A549 (cell line): ENCODE measurements at regions not wholly inside any gene's neighbourhood (a gene's known extent, or its start where the extent isn't known, plus 50 kb on each side); places are given as distances from the start of the nearest gene placed in this dataset.

Experiments
- ATAC-seq, 2 experiments: fragments of 200-7000 bp in 1 of 2; fragments of >200 bp in 1 of 2; cut with Nextera tagmentation in 1 of 2; cut with Tn5 transposase in 1 of 2; 3 replicates each; pipeline versions ENCODE4 v1.8.0 to v1.9.1; 2018 to 2020; ENCODE audit warnings: mild to moderate bottlenecking in 1 of 2, moderate library complexity in 1 of 2
- CTCF ChIA-PET: fragments of 300-600 bp; sonication (Branson Sonifier 250); formaldehyde crosslinking; extraction: SDS; loops from one replicate; lab custom pipeline; 2021; ENCODE audit warnings: antibody characterized with exemption, inconsistent platforms; lab: Yijun Ruan, JAX
- POLR2A ChIA-PET: fragments of 350-600 bp; formaldehyde crosslinking; extraction: SDS; loops from one replicate; lab custom pipeline; 2021; ENCODE audit warnings: antibody characterized with exemption, inconsistent platforms; lab: Yijun Ruan, JAX
- DNase-seq, 2 experiments: peaks; one replicate each; pipeline versions ENCODE4 v3.0.0 to v3.0.0-alpha.2; 2011 to 2016; ENCODE audit warnings: low read depth in 1 of 2, low spot score in 1 of 2
- FAIRE-seq: peaks from 2 replicates; lab custom pipeline; 2011; peaks lifted over from hg19 to GRCh38; lab: Jason Lieb, UNC
- H3K27ac ChIP-seq, 2 experiments: fragments of >200 bp; sonication (Bioruptor Twin); formaldehyde crosslinking; 3 replicates each; pipeline ENCODE4 v1.5.1; 2016 to 2017
- H3K4me1 ChIP-seq: fragments of >200 bp; sonication (Bioruptor Twin); formaldehyde crosslinking; 3 replicates; pipeline ENCODE4 v1.6.1; 2016
- H3K4me2 ChIP-seq: fragments of >200 bp; sonication (Bioruptor Twin); formaldehyde crosslinking; 3 replicates; pipeline ENCODE4 v1.6.1; 2016
- H3K4me3 ChIP-seq: fragments of >200 bp; sonication (Bioruptor Twin); formaldehyde crosslinking; 3 replicates; pipeline ENCODE4 v1.5.1; 2016
- H3K9me3 ChIP-seq: fragments of >200 bp; sonication (Bioruptor Twin); formaldehyde crosslinking; 3 replicates; pipeline ENCODE4 v1.6.1; 2016
- CEBPB ChIP-seq, 2 experiments: fragments of >200 bp in 1 of 2; sonication (Bioruptor Twin) in 1 of 2; formaldehyde crosslinking in 1 of 2; IDR thresholded peaks; 2 replicates each; pipeline ENCODE4 v1.6.1; 2012 to 2016
- EHF ChIP-seq: fragments of 250-450 bp; sonication (Bioruptor Pico); IDR thresholded peaks from 2 replicates; pipeline ENCODE4 v1.5.0; 2020; ENCODE audit warnings: mild to moderate bottlenecking
- EP300 ChIP-seq, 2 experiments: fragments of >200 bp; sonication (Bioruptor Twin); formaldehyde crosslinking; IDR thresholded peaks; 2 replicates in 1 of 2; 3 replicates in 1 of 2; pipeline ENCODE4 v1.6.1; 2016 to 2017
- ESRRA ChIP-seq: fragments of 150-350 bp; IDR thresholded peaks from 2 replicates; pipeline ENCODE4 v1.6.1; 2014; ENCODE audit warnings: mild to moderate bottlenecking, low read length, borderline replicate concordance
- FOSB ChIP-seq: fragments of 250-450 bp; sonication (Bioruptor Pico); IDR thresholded peaks from 2 replicates; pipeline ENCODE4 v1.5.0; 2020; ENCODE audit warnings: mild to moderate bottlenecking, moderate library complexity
- FOSL2 ChIP-seq, 2 experiments: fragments of 450-650 bp in 1 of 2; fragments of >200 bp in 1 of 2; sonication (Bioruptor Twin) in 1 of 2; formaldehyde crosslinking; IDR thresholded peaks; 2 replicates each; pipeline versions ENCODE4 v1.5.0 to v1.6.1; 2016 to 2020; ENCODE audit warnings: mild to moderate bottlenecking in 1 of 2, moderate library complexity in 1 of 2
- FOXS1 ChIP-seq: fragments of 250-450 bp; sonication (Bioruptor Pico); IDR thresholded peaks from 2 replicates; pipeline ENCODE4 v1.5.0; 2020; ENCODE audit warnings: mild to moderate bottlenecking, moderate library complexity
- HDAC2 ChIP-seq: fragments of 200-600 bp; sonication (generic); IDR thresholded peaks from 2 replicates; pipeline ENCODE4 v1.6.1; 2016
- HOXA7 ChIP-seq: fragments of 250-450 bp; sonication (Bioruptor Pico); IDR thresholded peaks from 2 replicates; pipeline ENCODE4 v1.5.0; 2020; ENCODE audit warnings: mild to moderate bottlenecking, moderate library complexity
- HOXB13 ChIP-seq: fragments of 250-450 bp; sonication (Bioruptor Pico); IDR thresholded peaks from 2 replicates; pipeline ENCODE4 v1.5.0; 2020; ENCODE audit warnings: low read depth, mild to moderate bottlenecking, moderate library complexity
- JUNB ChIP-seq: fragments of >200 bp; sonication (Bioruptor Twin); formaldehyde crosslinking; IDR thresholded peaks from 2 replicates; pipeline ENCODE4 v1.6.1; 2016
- MAFK ChIP-seq: fragments of 450-650 bp; IDR thresholded peaks from 2 replicates; pipeline ENCODE4 v1.6.1; 2014; ENCODE audit not compliant: partially characterized antibody
- MAX ChIP-seq: IDR thresholded peaks from 2 replicates; pipeline ENCODE4 v1.6.1; 2012
- MAZ ChIP-seq: fragments of 150-350 bp; IDR thresholded peaks from 2 replicates; pipeline ENCODE4 v1.6.1; 2014; ENCODE audit warnings: antibody characterized with exemption, low read depth, low read length, borderline replicate concordance
- NPAS2 ChIP-seq: fragments of 250-450 bp; sonication (Bioruptor Pico); IDR thresholded peaks from 2 replicates; pipeline ENCODE4 v1.8.0; 2022; ENCODE audit warnings: mild to moderate bottlenecking, moderate library complexity, borderline replicate concordance
- NR3C1 ChIP-seq: fragments of >200 bp; sonication (Bioruptor Twin); formaldehyde crosslinking; IDR thresholded peaks from 3 replicates; pipeline ENCODE4 v1.6.1; 2017
- PBX3 ChIP-seq: IDR thresholded peaks from 2 replicates; pipeline ENCODE4 v1.6.1; 2012
- SMC3 ChIP-seq: fragments of >200 bp; sonication (Bioruptor Twin); formaldehyde crosslinking; IDR thresholded peaks from 3 replicates; pipeline ENCODE4 v1.6.1; 2018; ENCODE audit warnings: inconsistent platforms
- TFCP2L1 ChIP-seq: fragments of 250-450 bp; sonication (Bioruptor Pico); IDR thresholded peaks from 2 replicates; pipeline ENCODE4 v1.5.0; 2021; ENCODE audit warnings: mild to moderate bottlenecking
- ZSCAN20 ChIP-seq: fragments of 250-450 bp; sonication (Bioruptor Pico); IDR thresholded peaks from 2 replicates; pipeline ENCODE4 v1.8.0; 2022; ENCODE audit warnings: mild to moderate bottlenecking, moderate library complexity
- WGBS: methylation state at CpG from one replicate; pipeline ENCODE4 v1.1.6; 2017; ENCODE audit errors: missing lambda C conversion rate; 5-methylcytosine and 5-hydroxymethylcytosine counted together
- TF ChIP-seq, protein P1 (sequence below): fragments of >200 bp; sonication (Bioruptor Twin); formaldehyde crosslinking; IDR thresholded peaks from 3 replicates; pipeline ENCODE4 v1.6.1; 2016

DNA sequence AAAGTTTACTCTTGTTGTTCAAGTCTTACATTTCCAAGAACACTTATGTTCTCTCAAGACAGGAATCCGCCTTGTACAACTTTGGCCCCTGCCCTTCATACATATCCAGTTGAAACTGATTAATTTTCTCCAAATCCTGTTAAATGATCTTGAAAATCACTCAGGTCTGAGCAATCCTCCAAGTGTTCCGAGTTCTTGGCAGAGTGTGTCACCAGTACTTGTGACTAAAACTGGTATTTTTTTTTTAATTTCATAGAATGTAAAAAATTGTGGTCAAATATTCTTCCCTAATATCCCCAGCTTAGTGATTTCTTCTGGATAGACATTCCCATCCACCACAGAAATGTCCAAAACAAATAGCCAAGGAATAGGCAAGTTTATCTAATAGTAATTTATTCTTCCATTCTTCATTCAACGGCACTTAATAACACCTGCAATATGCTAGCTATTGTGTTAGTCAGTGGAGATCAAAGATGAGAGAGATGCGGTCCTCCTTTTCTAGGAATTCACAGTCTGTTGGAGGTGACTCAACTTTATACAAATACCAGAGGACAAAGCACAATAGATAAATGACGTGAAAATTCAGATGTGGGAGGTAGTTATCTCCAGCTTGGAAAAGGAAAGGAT lies 71.4 kb downstream of the DIRAS3 start (continued):
- TF ChIP-seq HOXB13 (CRISPR knock-in tag) (no peak), NR3C1 (no peak), MAX (peak; percentile 79), JUNB (peak; percentile 98), FOXS1 (no peak), EP300 (IDR thresholded peaks at IDR 0.05) (peak; percentile 93 to 98), MAZ (no peak), FOSL2 (IDR thresholded peaks at IDR 0.05) (peak; percentile 92), FOSL2 (CRISPR knock-in tag; IDR thresholded peaks at IDR 0.05) (peak; percentile 93), NPAS2 (CRISPR knock-in tag) (no peak), PBX3 (0 out of 2 replicates have a peak, but pooled peaks have one; percentile 40), TFCP2L1 (CRISPR knock-in tag) (no peak), ESRRA (peak; percentile 64; the same call in 1 of the 2 replicates), FOSB (0 out of 2 replicates have a peak, but pooled peaks have one; percentile 48)

DNA sequence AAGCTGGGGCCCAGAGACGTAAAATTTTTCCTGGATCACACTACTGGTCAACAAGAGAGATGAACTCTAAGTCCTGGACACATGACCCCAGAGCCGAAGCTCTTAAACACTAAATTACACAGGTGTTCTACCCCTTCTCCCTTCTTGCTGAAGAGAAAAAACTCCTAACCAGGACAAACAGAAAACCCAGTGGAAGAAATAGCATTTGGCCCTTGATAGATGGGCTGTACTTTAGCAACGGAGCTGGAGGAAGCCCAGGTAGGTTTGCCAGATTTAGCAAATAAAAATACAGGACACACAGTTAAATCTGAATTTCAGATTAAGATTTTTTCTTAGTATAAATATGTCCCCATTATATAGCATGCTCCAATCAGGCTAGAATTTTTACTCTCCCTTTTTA lies 72.7 kb downstream of the DIRAS3 start:
- Histone ChIP-seq H3K27ac (peak overlapping the region; percentile 90 to 95), H3K9me3 (peaks cover 6% of the 10 kb centered on the region; the same call in 2 of the 3 replicates), H3K4me3 (no peak overlapping the region), H3K4me1 (peaks cover 27% of the 10 kb centered on the region), H3K4me2 (no peak overlapping the region; the same call in 2 of the 3 replicates)
- DNase-seq (no peak), FAIRE-seq (no peak), ATAC-seq (no peak)
- 89% methylated on average over 3 of the region's 3 CpGs for WGBS
- POLR2A ChIA-PET = no interaction called here
- CTCF ChIA-PET = interaction anchor here (0.9 to 2.6 kb wide), 5 partner anchors 39 to 142 kb away, joined by 3 to 10 read pairs (median 3); no protein-coding TSS in a partner anchor
- no peak for TF ChIP-seq FOXS1
- TF ChIP-seq MAZ = no peak
- TF ChIP-seq ZSCAN20 (CRISPR knock-in tag) = no peak
- TF ChIP-seq, protein P1, sequence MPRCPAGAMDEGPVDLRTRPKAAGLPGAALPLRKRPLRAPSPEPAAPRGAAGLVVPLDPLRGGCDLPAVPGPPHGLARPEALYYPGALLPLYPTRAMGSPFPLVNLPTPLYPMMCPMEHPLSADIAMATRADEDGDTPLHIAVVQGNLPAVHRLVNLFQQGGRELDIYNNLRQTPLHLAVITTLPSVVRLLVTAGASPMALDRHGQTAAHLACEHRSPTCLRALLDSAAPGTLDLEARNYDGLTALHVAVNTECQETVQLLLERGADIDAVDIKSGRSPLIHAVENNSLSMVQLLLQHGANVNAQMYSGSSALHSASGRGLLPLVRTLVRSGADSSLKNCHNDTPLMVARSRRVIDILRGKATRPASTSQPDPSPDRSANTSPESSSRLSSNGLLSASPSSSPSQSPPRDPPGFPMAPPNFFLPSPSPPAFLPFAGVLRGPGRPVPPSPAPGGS = no peak
- TF ChIP-seq CEBPB (IDR thresholded peaks at IDR 0.05) = no peak
- no peak for TF ChIP-seq EHF (CRISPR knock-in tag)
- TF ChIP-seq SMC3 = no peak
- TF ChIP-seq HOXA7 (CRISPR knock-in tag) = no peak
- no peak for TF ChIP-seq FOSL2 (IDR thresholded peaks at IDR 0.05)
- no peak for TF ChIP-seq FOSL2 (CRISPR knock-in tag; IDR thresholded peaks at IDR 0.05)

GRCh38 chr1:67973051-67973450 lies 77.4 kb downstream of the DIRAS3 start:
- Histone ChIP-seq H3K9me3 (peaks cover 16% of the 10 kb centered on the region), H3K4me1 (peaks cover 16% of the 10 kb centered on the region), H3K27ac (peak overlapping the region in 1 of 2 experiments; percentile 26; a peak in 1 of 6 replicates), H3K4me3 (no peak overlapping the region), H3K4me2 (no peak overlapping the region)
- ChIA-PET CTCF (interaction anchor here (1.1 kb wide), 1 partner anchor 147 kb away, joined by 3 read pairs; no protein-coding TSS in a partner anchor), POLR2A (no interaction called here)
- no peak for ATAC-seq
- FAIRE-seq = no peak
- no peak for DNase-seq
- no peak for TF ChIP-seq SMC3
- no peak for TF ChIP-seq ZSCAN20 (CRISPR knock-in tag)
- TF ChIP-seq ESRRA = no peak
- TF ChIP-seq FOSB = no peak
- TF ChIP-seq PBX3 = no peak
- no peak for TF ChIP-seq MAZ
- TF ChIP-seq HDAC2 = no peak
- TF ChIP-seq MAFK = no peak
- no peak for TF ChIP-seq NR3C1
